MM.1S (cell line): ENCODE measurements at regions not wholly inside any gene's neighbourhood (a gene's known extent, or its start where the extent isn't known, plus 50 kb on each side); places are given as distances from the start of the nearest gene placed in this dataset.

Experiments
- CTCF ChIP-seq: fragments of 300-600 bp; sonication (generic); IDR thresholded peaks from 2 replicates; pipeline ENCODE4 v1.5.1; 2016; ENCODE audit warnings: antibody characterized with exemption, low read length, mixed read lengths
- EZH2 ChIP-seq: fragments of 300-600 bp; sonication (generic); optimal IDR thresholded peaks from 2 replicates; pipeline ENCODE3; 2017; ENCODE audit warnings: low read depth, mild to moderate bottlenecking, antibody characterized with exemption, low read length, mixed read lengths

GRCh38 chr4:155012469-155012868 lies 196.0 kb upstream of the NPY2R start:
- no peak for TF ChIP-seq CTCF
- no peak for TF ChIP-seq EZH2
